HFFc6 (cell line): ENCODE measurements at regions not wholly inside any gene's neighbourhood (a gene's known extent, or its start where the extent isn't known, plus 50 kb on each side); places are given as distances from the start of the nearest gene placed in this dataset.
A peak's percentile ranks its signal among the peaks of the same experiment; 100 is the strongest.

Experiments used
- DNase-seq: peaks from one replicate; pipeline ENCODE4 v3.0.0-alpha.2; 2018
- H3K27ac Mint-ChIP-seq: 2 replicates; pipeline ENCODE4 v1.8.0; 2020; ENCODE audit warnings: mild to moderate bottlenecking, mixed read lengths
- H3K27me3 Mint-ChIP-seq: 2 replicates; pipeline ENCODE4 v1.8.0; 2021; ENCODE audit warnings: mild to moderate bottlenecking, moderate library complexity, mixed read lengths; ENCODE audit not compliant: insufficient read depth
- H3K36me3 Mint-ChIP-seq: 2 replicates; pipeline ENCODE4 v1.8.0; 2021; ENCODE audit warnings: low read depth, mixed read lengths
- H3K4me1 Mint-ChIP-seq: 2 replicates; pipeline ENCODE4 v1.8.0; 2020; ENCODE audit warnings: low read depth, mixed read lengths
- H3K4me3 Mint-ChIP-seq: 2 replicates; pipeline ENCODE4 v1.8.0; 2020; ENCODE audit warnings: mild to moderate bottlenecking, moderate library complexity, mixed read lengths
- H3K9me3 Mint-ChIP-seq: 2 replicates; pipeline ENCODE4 v1.8.0; 2020; ENCODE audit warnings: mild to moderate bottlenecking, mixed read lengths
- TF ChIP-seq, protein P1 (sequence below): fragments of 200-600 bp; sonication (generic); IDR thresholded peaks from 2 replicates; pipeline ENCODE4 v1.5.0; 2021; ENCODE audit warnings: antibody characterized with exemption, mild to moderate bottlenecking

DNA sequence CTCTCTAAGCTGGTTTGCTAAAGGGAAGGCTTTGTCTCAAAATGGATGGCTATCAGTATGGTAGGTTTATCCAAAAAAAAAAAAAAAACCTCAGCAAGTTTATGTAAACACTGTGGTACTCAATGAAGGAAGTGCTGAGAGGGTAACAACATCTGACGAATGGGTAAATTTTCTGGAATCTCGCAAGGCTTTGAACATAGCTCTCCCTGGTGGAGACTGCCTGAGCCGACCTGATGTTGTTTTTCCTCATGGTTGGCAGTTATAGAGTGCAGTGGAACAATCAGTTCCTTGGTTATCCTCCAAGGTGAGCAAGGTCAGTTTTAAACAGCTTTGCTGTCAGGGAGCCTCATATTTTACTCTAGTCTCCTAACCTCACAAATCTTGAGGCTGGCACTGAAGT lies 94.6 kb downstream of the ZPLD1 start:
- H3K4me3 Mint-ChIP-seq = no peak overlapping the region
- DNase-seq = no peak
- H3K36me3 Mint-ChIP-seq = no peaks in the 10 kb centered on the region
- TF ChIP-seq, protein P1, sequence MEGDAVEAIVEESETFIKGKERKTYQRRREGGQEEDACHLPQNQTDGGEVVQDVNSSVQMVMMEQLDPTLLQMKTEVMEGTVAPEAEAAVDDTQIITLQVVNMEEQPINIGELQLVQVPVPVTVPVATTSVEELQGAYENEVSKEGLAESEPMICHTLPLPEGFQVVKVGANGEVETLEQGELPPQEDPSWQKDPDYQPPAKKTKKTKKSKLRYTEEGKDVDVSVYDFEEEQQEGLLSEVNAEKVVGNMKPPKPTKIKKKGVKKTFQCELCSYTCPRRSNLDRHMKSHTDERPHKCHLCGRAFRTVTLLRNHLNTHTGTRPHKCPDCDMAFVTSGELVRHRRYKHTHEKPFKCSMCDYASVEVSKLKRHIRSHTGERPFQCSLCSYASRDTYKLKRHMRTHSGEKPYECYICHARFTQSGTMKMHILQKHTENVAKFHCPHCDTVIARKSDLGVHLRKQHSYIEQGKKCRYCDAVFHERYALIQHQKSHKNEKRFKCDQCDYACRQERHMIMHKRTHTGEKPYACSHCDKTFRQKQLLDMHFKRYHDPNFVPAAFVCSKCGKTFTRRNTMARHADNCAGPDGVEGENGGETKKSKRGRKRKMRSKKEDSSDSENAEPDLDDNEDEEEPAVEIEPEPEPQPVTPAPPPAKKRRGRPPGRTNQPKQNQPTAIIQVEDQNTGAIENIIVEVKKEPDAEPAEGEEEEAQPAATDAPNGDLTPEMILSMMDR = peak; percentile 50
- no peaks in the 10 kb centered on the region for H3K9me3 Mint-ChIP-seq
- peaks cover 7% of the 10 kb centered on the region; the same call in 1 of the 2 replicates for H3K27me3 Mint-ChIP-seq
- H3K27ac Mint-ChIP-seq = no peak overlapping the region
- H3K4me1 Mint-ChIP-seq = peaks cover 8% of the 10 kb centered on the region

DNA sequence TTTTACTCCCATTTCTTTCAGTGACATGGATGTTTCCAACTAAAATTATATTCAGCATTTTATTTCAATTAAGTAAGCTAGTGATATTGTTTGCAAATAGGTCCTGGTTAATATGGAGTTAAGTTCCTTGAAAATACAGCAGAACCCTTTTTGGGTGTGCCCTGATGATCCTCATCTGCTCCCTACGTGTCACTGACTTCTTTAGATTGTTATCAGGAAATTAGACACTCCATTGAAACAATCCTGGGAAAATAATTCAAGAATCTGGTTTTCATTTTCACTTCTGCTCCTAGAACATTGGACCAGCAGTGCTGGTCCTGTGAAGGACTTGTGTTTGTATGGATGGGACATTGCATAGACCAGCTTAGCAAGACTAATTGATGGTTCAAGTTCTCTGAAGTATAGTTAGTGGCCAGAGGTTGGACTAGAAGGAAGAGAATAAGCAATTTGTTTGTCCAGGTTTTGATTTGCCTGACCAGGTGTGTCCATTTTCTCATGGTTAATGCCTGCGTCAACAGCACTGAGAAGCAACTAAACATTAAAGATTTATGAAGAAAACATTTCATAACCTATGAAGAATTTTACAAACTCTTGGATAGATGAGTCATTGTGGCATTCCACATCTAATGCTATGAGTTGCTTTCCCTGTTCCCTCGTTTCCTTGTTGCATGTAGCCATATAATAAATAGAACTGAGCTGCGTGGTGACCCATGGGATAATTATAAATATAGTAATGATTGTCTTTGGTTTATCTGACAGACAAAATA lies 95.8 kb downstream of the ZPLD1 start:
- H3K27me3 Mint-ChIP-seq = peaks cover 7% of the 10 kb centered on the region; the same call in 1 of the 2 replicates
- peak; percentile 12 for DNase-seq
- TF ChIP-seq, protein P1 = no peak
- no peak overlapping the region for H3K4me3 Mint-ChIP-seq
- no peaks in the 10 kb centered on the region for H3K36me3 Mint-ChIP-seq
- H3K27ac Mint-ChIP-seq = no peak overlapping the region
- H3K9me3 Mint-ChIP-seq = no peaks in the 10 kb centered on the region
- H3K4me1 Mint-ChIP-seq = peaks cover 8% of the 10 kb centered on the region

DNA sequence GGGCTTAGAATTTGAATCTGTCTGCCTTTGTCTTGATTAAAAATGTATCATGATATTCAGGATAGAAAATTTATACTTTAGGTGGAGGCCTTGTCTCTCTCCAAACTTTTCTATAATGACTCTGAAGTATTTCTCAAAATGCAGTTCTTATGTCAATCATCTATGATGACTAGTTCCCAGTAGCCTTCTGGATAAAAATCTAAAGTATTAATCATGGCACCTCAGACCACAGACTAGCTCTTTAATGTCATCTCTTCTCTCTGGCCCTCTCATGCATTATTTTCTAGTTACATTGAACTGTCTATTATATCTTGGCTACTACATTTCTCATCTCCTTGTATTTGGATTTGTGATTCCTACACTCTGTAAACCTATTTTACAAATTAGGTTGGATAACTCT lies 96.9 kb downstream of the ZPLD1 start:
- Mint-ChIP-seq H3K27ac (no peak overlapping the region), H3K9me3 (no peaks in the 10 kb centered on the region), H3K36me3 (no peaks in the 10 kb centered on the region), H3K4me1 (peaks cover 8% of the 10 kb centered on the region), H3K27me3 (peaks cover 7% of the 10 kb centered on the region; the same call in 1 of the 2 replicates), H3K4me3 (no peak overlapping the region)
- TF ChIP-seq, protein P1 = no peak
- DNase-seq = no peak

DNA sequence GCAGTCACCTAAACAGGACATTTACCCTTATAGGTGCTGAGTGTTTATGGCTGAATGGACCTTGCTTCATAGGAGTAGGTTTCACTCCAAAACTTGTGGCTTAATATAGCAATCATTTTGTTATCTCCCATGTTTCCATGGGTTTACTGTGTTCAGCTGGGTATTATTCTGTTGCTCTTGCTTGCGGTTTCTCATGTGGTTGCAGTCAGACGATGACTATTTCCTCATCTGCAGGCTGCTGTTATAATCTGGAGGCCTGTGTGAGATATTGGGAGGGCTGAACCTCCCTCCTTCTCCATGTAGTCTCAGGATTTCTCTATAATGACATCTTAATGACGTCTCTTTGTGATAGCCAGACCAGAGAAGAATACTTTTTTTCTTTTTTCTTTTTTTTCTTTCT lies 98.1 kb downstream of the ZPLD1 start:
- Mint-ChIP-seq H3K4me1 (peaks cover 8% of the 10 kb centered on the region), H3K36me3 (no peaks in the 10 kb centered on the region), H3K9me3 (no peaks in the 10 kb centered on the region), H3K27ac (no peak overlapping the region), H3K27me3 (peaks cover 5% of the 10 kb centered on the region; the same call in 1 of the 2 replicates), H3K4me3 (no peak overlapping the region)
- DNase-seq = peak; percentile 17
- TF ChIP-seq, protein P1 = no peak

DNA sequence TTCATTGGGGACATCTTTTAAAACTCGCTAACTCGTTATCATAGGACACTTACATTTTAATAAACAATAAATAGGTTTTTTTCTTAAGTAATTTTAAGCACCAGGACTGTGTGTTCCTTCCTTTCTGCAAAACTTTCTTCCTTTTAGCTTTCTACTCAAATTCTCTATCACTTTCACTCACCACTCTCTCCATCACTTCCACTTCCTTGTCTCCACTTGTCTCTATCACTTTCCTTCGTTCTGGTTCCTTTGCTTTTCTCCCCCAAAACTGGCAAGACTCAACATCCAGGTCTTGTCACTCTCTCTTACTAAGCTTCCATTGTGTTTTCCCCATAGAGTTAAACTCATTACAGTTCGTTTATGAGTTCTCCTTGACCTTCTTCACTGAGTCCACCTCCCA lies 99.0 kb downstream of the ZPLD1 start:
- TF ChIP-seq, protein P1 = no peak
- peaks cover 8% of the 10 kb centered on the region for H3K4me1 Mint-ChIP-seq
- H3K27me3 Mint-ChIP-seq = peaks cover 8% of the 10 kb centered on the region; the same call in 1 of the 2 replicates
- no peak overlapping the region for H3K4me3 Mint-ChIP-seq
- no peaks in the 10 kb centered on the region for H3K36me3 Mint-ChIP-seq
- no peak overlapping the region for H3K27ac Mint-ChIP-seq
- H3K9me3 Mint-ChIP-seq = no peaks in the 10 kb centered on the region
- no peak for DNase-seq
